BE2C (cell line): ENCODE measurements at regions not wholly inside any gene's neighbourhood (a gene's known extent, or its start where the extent isn't known, plus 50 kb on each side); places are given as distances from the start of the nearest gene placed in this dataset.

Source experiments
- DNase-seq: peaks from one replicate; pipeline ENCODE4 v3.0.0-alpha.2; 2020
- H3K27me3 ChIP-seq: fragments of 250-450 bp; sonication (Bioruptor Pico); 2 replicates; pipeline ENCODE4 v1.5.1; 2020; ENCODE audit warnings: mild to moderate bottlenecking
- H3K36me3 ChIP-seq: fragments of 250-450 bp; sonication (Bioruptor Pico); 2 replicates; pipeline ENCODE4 v1.5.1; 2020; ENCODE audit warnings: mild to moderate bottlenecking
- H3K4me1 ChIP-seq: fragments of 250-450 bp; sonication (Bioruptor Pico); 2 replicates; pipeline ENCODE4 v1.5.1; 2020
- H3K4me3 ChIP-seq: 2 replicates; pipeline ENCODE4 v1.5.1; 2011; ENCODE audit warnings: low read depth, low read length
- H3K9me3 ChIP-seq: fragments of 250-450 bp; sonication (Bioruptor Pico); 2 replicates; pipeline ENCODE4 v1.5.1; 2020
- CTCF ChIP-seq: IDR thresholded peaks from 2 replicates; pipeline ENCODE4 v1.5.1; 2012; ENCODE audit warnings: mild to moderate bottlenecking, low read depth, low read length

- no peaks in the 10 kb centered on the region for H3K9me3 ChIP-seq
- no peak for TF ChIP-seq CTCF
Measured at GRCh38 chr12:93097417-93097816, 168.3 kb upstream of the EEA1 start.

GRCh38 chr12:93098077-93098476 is 169.0 kb upstream of the EEA1 start:
- TF ChIP-seq CTCF: peak; percentile 69
- peak; percentile 63 for DNase-seq
- Histone ChIP-seq H3K36me3 (no peaks in the 10 kb centered on the region), H3K4me3 (no peak overlapping the region), H3K9me3 (no peaks in the 10 kb centered on the region), H3K27me3 (peaks cover 12% of the 10 kb centered on the region), H3K4me1 (peaks cover 13% of the 10 kb centered on the region)

More at GRCh38 chr12:93097417-93097816, 168.3 kb upstream of the EEA1 start:
- Histone ChIP-seq H3K27me3 (peaks cover 12% of the 10 kb centered on the region), H3K4me1 (peaks cover 19% of the 10 kb centered on the region), H3K4me3 (no peak overlapping the region), H3K36me3 (no peaks in the 10 kb centered on the region)
- no peak for DNase-seq

- no peak overlapping the region for H3K4me3 ChIP-seq
- TF ChIP-seq CTCF: no peak
- DNase-seq: no peak
- H3K36me3 ChIP-seq: no peaks in the 10 kb centered on the region
- H3K27me3 ChIP-seq: peaks cover 12% of the 10 kb centered on the region
- peaks cover 9% of the 10 kb centered on the region; the same call in 1 of the 2 replicates for H3K4me1 ChIP-seq
- H3K9me3 ChIP-seq: no peaks in the 10 kb centered on the region
Measured at GRCh38 chr12:93099792-93100191, 170.7 kb upstream of the EEA1 start.

- peak; percentile 10 for DNase-seq
- peaks cover 12% of the 10 kb centered on the region for H3K27me3 ChIP-seq
- H3K9me3 ChIP-seq: no peaks in the 10 kb centered on the region
- peaks cover 6% of the 10 kb centered on the region; the same call in 1 of the 2 replicates for H3K4me1 ChIP-seq
- no peaks in the 10 kb centered on the region for H3K36me3 ChIP-seq
- H3K4me3 ChIP-seq: no peak overlapping the region
- TF ChIP-seq CTCF: no peak
Measured at GRCh38 chr12:93100610-93101009, 171.5 kb upstream of the EEA1 start.

GRCh38 chr12:93101367-93101766 is 172.3 kb upstream of the EEA1 start:
- Histone ChIP-seq H3K4me1 (peaks cover 6% of the 10 kb centered on the region; the same call in 1 of the 2 replicates), H3K4me3 (no peak overlapping the region), H3K27me3 (peaks cover 12% of the 10 kb centered on the region), H3K36me3 (no peaks in the 10 kb centered on the region), H3K9me3 (no peaks in the 10 kb centered on the region)
- no peak for TF ChIP-seq CTCF
- DNase-seq: no peak

- H3K36me3 ChIP-seq: no peaks in the 10 kb centered on the region
- H3K4me1 ChIP-seq: peaks cover 6% of the 10 kb centered on the region; the same call in 1 of the 2 replicates
- no peak overlapping the region for H3K4me3 ChIP-seq
- no peak for TF ChIP-seq CTCF
- DNase-seq: no peak
- no peaks in the 10 kb centered on the region for H3K9me3 ChIP-seq
- H3K27me3 ChIP-seq: peaks cover 4% of the 10 kb centered on the region
Measured at GRCh38 chr12:93102312-93102711, 173.2 kb upstream of the EEA1 start.
